ENCODE measurements at regions not wholly inside any gene's neighbourhood (a gene's known extent, or its start where the extent isn't known, plus 50 kb on each side); places are given as distances from the start of the nearest gene placed in this dataset.

DNA sequence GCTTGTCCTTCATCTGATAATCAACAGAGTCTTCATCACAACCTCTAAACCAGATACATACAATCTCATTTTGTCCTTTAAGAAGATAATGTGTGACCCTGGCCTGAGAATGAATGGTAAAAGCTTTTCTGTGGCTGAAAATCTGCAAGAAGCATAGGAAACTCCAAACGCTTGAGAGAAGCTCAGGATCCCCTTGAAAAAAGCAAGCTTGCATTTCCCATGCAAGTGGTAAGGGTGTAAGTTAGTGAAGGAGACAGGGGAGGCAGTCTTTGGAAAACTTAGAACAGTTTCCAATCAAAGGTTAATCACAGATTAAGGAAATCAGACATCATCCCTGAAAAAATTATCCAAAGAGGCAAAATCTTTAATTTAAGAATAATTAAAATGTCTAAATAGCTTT is 413.6 kb upstream of the SALL3 start:
- TF ChIP-seq, protein P1, sequence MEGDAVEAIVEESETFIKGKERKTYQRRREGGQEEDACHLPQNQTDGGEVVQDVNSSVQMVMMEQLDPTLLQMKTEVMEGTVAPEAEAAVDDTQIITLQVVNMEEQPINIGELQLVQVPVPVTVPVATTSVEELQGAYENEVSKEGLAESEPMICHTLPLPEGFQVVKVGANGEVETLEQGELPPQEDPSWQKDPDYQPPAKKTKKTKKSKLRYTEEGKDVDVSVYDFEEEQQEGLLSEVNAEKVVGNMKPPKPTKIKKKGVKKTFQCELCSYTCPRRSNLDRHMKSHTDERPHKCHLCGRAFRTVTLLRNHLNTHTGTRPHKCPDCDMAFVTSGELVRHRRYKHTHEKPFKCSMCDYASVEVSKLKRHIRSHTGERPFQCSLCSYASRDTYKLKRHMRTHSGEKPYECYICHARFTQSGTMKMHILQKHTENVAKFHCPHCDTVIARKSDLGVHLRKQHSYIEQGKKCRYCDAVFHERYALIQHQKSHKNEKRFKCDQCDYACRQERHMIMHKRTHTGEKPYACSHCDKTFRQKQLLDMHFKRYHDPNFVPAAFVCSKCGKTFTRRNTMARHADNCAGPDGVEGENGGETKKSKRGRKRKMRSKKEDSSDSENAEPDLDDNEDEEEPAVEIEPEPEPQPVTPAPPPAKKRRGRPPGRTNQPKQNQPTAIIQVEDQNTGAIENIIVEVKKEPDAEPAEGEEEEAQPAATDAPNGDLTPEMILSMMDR (IDR thresholded peaks at IDR 0.05; ENCODE audit: borderline replicate concordance, extremely low read depth, low read length, poor library complexity, severe bottlenecking), result no peak
- TF ChIP-seq EZH2 (IDR thresholded peaks at IDR 0.05; ENCODE audit: borderline replicate concordance, low read depth, low read length, severe bottlenecking), result no peak

All from DND-41 (cell line).